GM12878 (cell line): ENCODE measurements at regions not wholly inside any gene's neighbourhood (a gene's known extent, or its start where the extent isn't known, plus 50 kb on each side); places are given as distances from the start of the nearest gene placed in this dataset.

ENCODE experiments used
- ATAC-seq: fragments of 200-7000 bp; cut with Tn5 transposase; 3 replicates; pipeline ENCODE4 v1.9.1; 2020; ENCODE audit warnings: mild to moderate bottlenecking, moderate library complexity
- BruUV-seq: library from RNA; stranded (reverse); fragments of 400-500 nt; replicated peaks from 2 replicates; lab custom pipeline; 2021; lab: Mats Ljungman, UMichigan
- CTCF ChIA-PET: fragments of 300-600 bp; sonication (Branson Sonifier 250); formaldehyde crosslinking; extraction: SDS; loops from one replicate; lab custom pipeline; 2021; ENCODE audit warnings: inconsistent platforms; lab: Yijun Ruan, JAX
- POLR2A ChIA-PET: fragments of 350-600 bp; formaldehyde crosslinking; extraction: SDS; loops from one replicate; lab custom pipeline; 2021; ENCODE audit warnings: inconsistent platforms; lab: Charles Lee
- RAD21 ChIA-PET: fragments of 300-600 bp; sonication (Branson Sonifier 250); formaldehyde crosslinking; loops from one replicate; lab custom pipeline; 2023; ENCODE audit warnings: antibody characterized with exemption; ENCODE audit not compliant: unreplicated experiment; lab: Charles Lee
- SMC1A ChIA-PET: fragments of 300-600 bp; sonication (Branson Sonifier 250); formaldehyde crosslinking; loops from one replicate; lab custom pipeline; 2023; ENCODE audit not compliant: unreplicated experiment, uncharacterized antibody; lab: Charles Lee
- DNase-seq: peaks from one replicate; pipeline ENCODE4 v3.0.0-alpha.2; 2011; ENCODE audit warnings: low read depth, low spot score
- FAIRE-seq: peaks from 3 replicates; lab custom pipeline; 2011; peaks lifted over from hg19 to GRCh38; lab: Jason Lieb, UNC
- H2AFZ ChIP-seq: 2 replicates; pipeline ENCODE4 v1.6.0; 2011; ENCODE audit warnings: low read depth, low read length, control low read depth; ENCODE audit not compliant: control insufficient read depth
- H3K27ac ChIP-seq: 2 replicates; pipeline ENCODE4 v1.5.1; 2011; ENCODE audit warnings: control low read depth; ENCODE audit not compliant: control insufficient read depth, insufficient read depth
- H3K27me3 ChIP-seq, 2 experiments: replicated peaks in 1 of 2; 2 replicates each; pipeline versions ENCODE4 v1.6.0 to v1.6.1; 2011; ENCODE audit warnings: low read length in 1 of 2; ENCODE audit not compliant: control insufficient read depth in 2 of 2, insufficient read depth in 2 of 2
- H3K36me3 ChIP-seq, 2 experiments: 2 replicates each; pipeline ENCODE4 v1.5.1; 2011; ENCODE audit warnings: low read length in 1 of 2; ENCODE audit not compliant: control insufficient read depth in 2 of 2, insufficient read depth in 2 of 2
- H3K4me1 ChIP-seq: 2 replicates; pipeline ENCODE4 v1.6.1; 2011; ENCODE audit warnings: mild to moderate bottlenecking, low read length, moderate library complexity, mixed read lengths; ENCODE audit not compliant: control insufficient read depth, insufficient read depth
- H3K4me2 ChIP-seq: 2 replicates; pipeline ENCODE4 v1.6.0; 2011; ENCODE audit warnings: control low read depth; ENCODE audit not compliant: control insufficient read depth, insufficient read depth
- H3K4me3 ChIP-seq: fragments of 200-600 bp; sonication (generic); 2 replicates; pipeline ENCODE4 v1.5.1; 2016
- H3K79me2 ChIP-seq: 2 replicates; pipeline ENCODE4 v1.6.0; 2011; ENCODE audit warnings: low read length; ENCODE audit not compliant: control insufficient read depth, insufficient read depth
- H3K9ac ChIP-seq: 2 replicates; pipeline ENCODE4 v1.8.0; 2011; ENCODE audit warnings: low read length, control low read depth, mixed read lengths; ENCODE audit not compliant: control insufficient read depth, insufficient read depth
- H3K9me3 ChIP-seq: replicated peaks from 3 replicates; pipeline ENCODE4 v1.5.1; 2011; ENCODE audit warnings: mild to moderate bottlenecking, low read length; ENCODE audit not compliant: control insufficient read depth, insufficient read depth
- H4K20me1 ChIP-seq: 2 replicates; pipeline ENCODE4 v1.6.0; 2011; ENCODE audit not compliant: control insufficient read depth, insufficient read depth
- ATF7 ChIP-seq: fragments of 450-650 bp; IDR thresholded peaks from 2 replicates; pipeline ENCODE4 v1.6.1; 2016; ENCODE audit warnings: low read depth, mild to moderate bottlenecking
- CHD4 ChIP-seq: fragments of 200-600 bp; sonication (generic); IDR thresholded peaks from 2 replicates; pipeline ENCODE4 v1.6.1; 2016; ENCODE audit warnings: mild to moderate bottlenecking
- ESRRA ChIP-seq: IDR thresholded peaks from 2 replicates; pipeline ENCODE4 v1.6.1; 2012; ENCODE audit warnings: mild to moderate bottlenecking, low read length, improper control_type of control experiment
- GATAD2B ChIP-seq: fragments of 450-650 bp; conservative IDR thresholded peaks from 2 replicates; pipeline ENCODE4 v1.6.1; 2017; ENCODE audit warnings: low read depth, mild to moderate bottlenecking, moderate library complexity
- STAT3 ChIP-seq: IDR thresholded peaks from 2 replicates; pipeline ENCODE4 v1.6.1; 2011; ENCODE audit warnings: low read depth, low read length, improper control_type of control experiment
- ZNF207 ChIP-seq: fragments of 450-650 bp; IDR thresholded peaks from 2 replicates; pipeline ENCODE4 v1.6.1; 2014; ENCODE audit warnings: antibody characterized with exemption, mild to moderate bottlenecking, borderline replicate concordance
- WGBS: methylation state at CpG from one replicate; pipeline ENCODE4 v1.1.6; 2016; ENCODE audit warnings: low lambda C conversion rate; ENCODE audit not compliant: insufficient replicate concordance, insufficient coverage; ENCODE audit errors: missing lambda C conversion rate; 5-methylcytosine and 5-hydroxymethylcytosine counted together
- in situ Hi-C: fragments of 300-500 bp; cut with MboI; formaldehyde crosslinking; loops from 9 replicates; pipeline ENCODE4 v1.14.3; 2018; ENCODE audit warnings: mixed read lengths
- intact Hi-C: fragments of 100-400 bp; cut with micrococcal nuclease; formaldehyde crosslinking; loops from one replicate; pipeline ENCODE4 v1.14.2; 2022; ENCODE audit not compliant: unreplicated experiment
- TF ChIP-seq, protein P1 (sequence below): fragments of 450-650 bp; IDR thresholded peaks from 2 replicates; pipeline ENCODE4 v1.6.1; 2017; ENCODE audit warnings: mild to moderate bottlenecking
- TF ChIP-seq, protein P2 (sequence below): IDR thresholded peaks from 2 replicates; pipeline ENCODE4 v1.6.1; 2011; ENCODE audit warnings: borderline replicate concordance, low read depth, mild to moderate bottlenecking, moderate library complexity, mixed read lengths, low read length; ENCODE audit not compliant: insufficient read depth; ENCODE audit errors: extremely low read length
- TF ChIP-seq, protein P3 (sequence below): fragments of 450-650 bp; conservative IDR thresholded peaks from 2 replicates; pipeline ENCODE4 v1.6.1; 2017; ENCODE audit warnings: mild to moderate bottlenecking, moderate library complexity

DNA sequence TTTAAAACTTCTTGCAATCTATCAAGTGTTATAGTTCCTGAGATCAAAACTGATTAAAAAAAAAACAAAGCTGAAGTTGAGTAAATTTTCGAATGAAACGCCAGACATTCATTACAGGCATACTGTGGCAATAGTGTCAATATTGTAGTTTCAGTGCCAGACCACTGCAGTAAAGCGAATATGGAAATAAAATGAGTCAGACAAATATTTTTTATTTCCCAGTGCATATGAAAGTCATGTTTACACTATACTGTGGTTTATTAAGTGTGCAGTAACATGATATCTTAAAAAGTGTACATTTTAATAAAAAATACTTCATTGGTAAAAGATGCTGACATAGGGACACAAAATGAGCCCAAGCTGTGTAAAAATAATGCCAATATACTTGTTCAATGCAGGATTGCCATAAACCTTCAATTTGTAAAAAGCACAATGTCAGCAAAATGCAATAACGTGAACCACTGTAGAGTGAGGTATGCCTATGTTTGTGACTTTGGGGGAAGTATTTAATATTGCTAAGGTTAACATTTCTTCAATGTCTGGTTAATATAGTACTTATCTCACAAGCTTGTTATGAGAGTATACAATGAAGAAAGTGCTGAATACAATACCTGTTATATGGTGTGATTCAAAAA is 1473.9 kb upstream of the GBE1 start (continued):
- TF ChIP-seq, protein P1, sequence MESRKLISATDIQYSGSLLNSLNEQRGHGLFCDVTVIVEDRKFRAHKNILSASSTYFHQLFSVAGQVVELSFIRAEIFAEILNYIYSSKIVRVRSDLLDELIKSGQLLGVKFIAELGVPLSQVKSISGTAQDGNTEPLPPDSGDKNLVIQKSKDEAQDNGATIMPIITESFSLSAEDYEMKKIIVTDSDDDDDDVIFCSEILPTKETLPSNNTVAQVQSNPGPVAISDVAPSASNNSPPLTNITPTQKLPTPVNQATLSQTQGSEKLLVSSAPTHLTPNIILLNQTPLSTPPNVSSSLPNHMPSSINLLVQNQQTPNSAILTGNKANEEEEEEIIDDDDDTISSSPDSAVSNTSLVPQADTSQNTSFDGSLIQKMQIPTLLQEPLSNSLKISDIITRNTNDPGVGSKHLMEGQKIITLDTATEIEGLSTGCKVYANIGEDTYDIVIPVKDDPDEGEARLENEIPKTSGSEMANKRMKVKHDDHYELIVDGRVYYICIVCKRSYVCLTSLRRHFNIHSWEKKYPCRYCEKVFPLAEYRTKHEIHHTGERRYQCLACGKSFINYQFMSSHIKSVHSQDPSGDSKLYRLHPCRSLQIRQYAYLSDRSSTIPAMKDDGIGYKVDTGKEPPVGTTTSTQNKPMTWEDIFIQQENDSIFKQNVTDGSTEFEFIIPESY: no peak

DNA sequence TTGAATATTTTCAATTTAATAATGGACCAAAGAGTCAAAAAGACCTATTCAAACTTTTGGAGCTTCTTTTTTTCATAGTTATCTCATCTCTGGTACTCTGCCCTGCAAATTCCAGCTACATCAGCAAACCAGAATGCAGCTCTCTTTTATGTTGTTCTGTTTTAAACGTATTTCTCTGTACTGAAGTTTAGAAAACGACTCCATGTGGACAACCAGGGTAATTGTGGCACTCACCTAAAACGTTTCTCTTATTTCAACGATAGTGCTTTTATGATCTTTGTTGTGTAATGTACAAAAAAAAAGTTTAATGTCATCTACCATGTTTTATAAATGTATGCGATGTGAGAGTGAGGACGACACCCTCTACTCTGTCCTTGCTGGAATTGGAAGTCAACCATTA is 1472.3 kb upstream of the GBE1 start:
- FAIRE-seq (no peak), ATAC-seq (no peak), DNase-seq (no peak)
- intact Hi-C loops (no loop called here), in situ Hi-C loops (no loop called here)
- Histone ChIP-seq H4K20me1 (no peaks in the 10 kb centered on the region), H3K9me3 (no peaks in the 10 kb centered on the region), H3K4me1 (no peaks in the 10 kb centered on the region), H3K27ac (no peak overlapping the region), H3K9ac (no peak overlapping the region), H2AFZ (no peak overlapping the region), H3K4me2 (no peak overlapping the region), H3K27me3 (no peaks in the 10 kb centered on the region), H3K79me2 (no peaks in the 10 kb centered on the region), H3K36me3 (no peaks in the 10 kb centered on the region), H3K4me3 (no peak overlapping the region)
- BruUV-seq: no TSS peak
- WGBS: 18% methylated on average over 6 of the region's 6 CpGs
- ChIA-PET CTCF (no interaction called here), POLR2A (no interaction called here), SMC1A (no interaction called here), RAD21 (interaction anchor here (0.6 to 0.7 kb wide), 2 partner anchors 74 to 635 kb away, joined by 3 read pairs; no protein-coding TSS in a partner anchor)
- TF ChIP-seq ZNF207 (no peak), STAT3 (no peak), CHD4 (no peak), GATAD2B (no peak), ATF7 (no peak), ESRRA (no peak)
- TF ChIP-seq, protein P2, sequence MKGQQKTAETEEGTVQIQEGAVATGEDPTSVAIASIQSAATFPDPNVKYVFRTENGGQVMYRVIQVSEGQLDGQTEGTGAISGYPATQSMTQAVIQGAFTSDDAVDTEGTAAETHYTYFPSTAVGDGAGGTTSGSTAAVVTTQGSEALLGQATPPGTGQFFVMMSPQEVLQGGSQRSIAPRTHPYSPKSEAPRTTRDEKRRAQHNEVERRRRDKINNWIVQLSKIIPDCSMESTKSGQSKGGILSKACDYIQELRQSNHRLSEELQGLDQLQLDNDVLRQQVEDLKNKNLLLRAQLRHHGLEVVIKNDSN: no peak
- TF ChIP-seq, protein P3, sequence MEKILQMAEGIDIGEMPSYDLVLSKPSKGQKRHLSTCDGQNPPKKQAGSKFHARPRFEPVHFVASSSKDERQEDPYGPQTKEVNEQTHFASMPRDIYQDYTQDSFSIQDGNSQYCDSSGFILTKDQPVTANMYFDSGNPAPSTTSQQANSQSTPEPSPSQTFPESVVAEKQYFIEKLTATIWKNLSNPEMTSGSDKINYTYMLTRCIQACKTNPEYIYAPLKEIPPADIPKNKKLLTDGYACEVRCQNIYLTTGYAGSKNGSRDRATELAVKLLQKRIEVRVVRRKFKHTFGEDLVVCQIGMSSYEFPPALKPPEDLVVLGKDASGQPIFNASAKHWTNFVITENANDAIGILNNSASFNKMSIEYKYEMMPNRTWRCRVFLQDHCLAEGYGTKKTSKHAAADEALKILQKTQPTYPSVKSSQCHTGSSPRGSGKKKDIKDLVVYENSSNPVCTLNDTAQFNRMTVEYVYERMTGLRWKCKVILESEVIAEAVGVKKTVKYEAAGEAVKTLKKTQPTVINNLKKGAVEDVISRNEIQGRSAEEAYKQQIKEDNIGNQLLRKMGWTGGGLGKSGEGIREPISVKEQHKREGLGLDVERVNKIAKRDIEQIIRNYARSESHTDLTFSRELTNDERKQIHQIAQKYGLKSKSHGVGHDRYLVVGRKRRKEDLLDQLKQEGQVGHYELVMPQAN: no peak
